ENCODE measurements at regions not wholly inside any gene's neighbourhood (a gene's known extent, or its start where the extent isn't known, plus 50 kb on each side); places are given as distances from the start of the nearest gene placed in this dataset.

DNA sequence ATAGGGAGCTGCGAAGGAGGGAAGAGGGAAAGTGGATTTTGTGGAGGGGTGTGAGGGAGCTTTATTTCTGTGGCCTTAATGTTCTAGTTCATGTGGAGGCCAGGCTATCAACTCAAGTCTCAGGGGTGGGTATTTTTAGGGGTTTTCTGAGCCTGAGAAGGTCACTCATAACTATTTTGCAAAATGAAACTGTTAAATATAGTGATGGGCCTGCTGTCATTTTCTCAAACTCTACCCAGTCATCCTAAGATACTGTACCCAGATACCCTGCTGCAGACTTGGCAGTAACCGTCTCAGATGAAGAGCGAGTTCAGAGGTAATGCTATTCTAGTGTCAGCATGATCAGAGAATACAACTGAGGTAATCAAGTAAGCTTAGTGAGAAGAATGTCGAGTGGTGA lies 545.0 kb upstream of the TBL1XR1 start:
- no peak for DNase-seq (ENCODE audit: low read depth, low spot score)

DNA sequence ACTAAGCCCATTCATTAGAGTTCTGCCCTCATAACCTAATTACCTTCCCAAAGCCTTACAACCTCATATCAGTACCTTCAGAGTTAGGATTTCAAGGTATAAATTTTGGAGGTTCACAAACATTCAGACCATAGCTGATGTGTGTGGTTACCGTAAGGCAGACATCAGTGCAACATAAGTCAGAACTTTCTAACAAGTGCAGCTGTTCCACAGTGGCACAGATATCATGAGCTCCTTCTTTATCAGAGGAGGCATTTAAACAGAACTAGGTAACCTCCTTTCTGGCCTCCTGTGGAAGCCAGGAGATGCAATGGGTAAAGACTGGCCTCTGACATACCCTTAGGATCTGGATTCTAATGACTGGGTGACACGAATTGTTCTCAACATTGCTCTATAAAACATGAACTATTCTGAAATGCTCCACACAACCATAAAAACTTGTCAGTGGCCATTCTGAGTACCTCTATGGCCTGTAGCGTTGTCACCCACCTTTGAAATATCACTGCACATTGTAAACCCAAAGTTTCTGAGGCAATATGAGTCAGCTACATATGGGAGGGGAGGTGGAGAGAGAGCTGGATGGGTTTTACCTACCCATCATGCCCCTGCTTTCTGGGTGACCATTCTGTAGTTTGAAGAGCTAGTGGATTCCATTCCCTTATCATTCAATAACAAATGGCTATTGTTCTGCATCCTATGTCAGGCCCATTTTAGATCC lies 546.0 kb upstream of the TBL1XR1 start:
- DNase-seq (ENCODE audit: low read depth, low spot score): no peak

DNA sequence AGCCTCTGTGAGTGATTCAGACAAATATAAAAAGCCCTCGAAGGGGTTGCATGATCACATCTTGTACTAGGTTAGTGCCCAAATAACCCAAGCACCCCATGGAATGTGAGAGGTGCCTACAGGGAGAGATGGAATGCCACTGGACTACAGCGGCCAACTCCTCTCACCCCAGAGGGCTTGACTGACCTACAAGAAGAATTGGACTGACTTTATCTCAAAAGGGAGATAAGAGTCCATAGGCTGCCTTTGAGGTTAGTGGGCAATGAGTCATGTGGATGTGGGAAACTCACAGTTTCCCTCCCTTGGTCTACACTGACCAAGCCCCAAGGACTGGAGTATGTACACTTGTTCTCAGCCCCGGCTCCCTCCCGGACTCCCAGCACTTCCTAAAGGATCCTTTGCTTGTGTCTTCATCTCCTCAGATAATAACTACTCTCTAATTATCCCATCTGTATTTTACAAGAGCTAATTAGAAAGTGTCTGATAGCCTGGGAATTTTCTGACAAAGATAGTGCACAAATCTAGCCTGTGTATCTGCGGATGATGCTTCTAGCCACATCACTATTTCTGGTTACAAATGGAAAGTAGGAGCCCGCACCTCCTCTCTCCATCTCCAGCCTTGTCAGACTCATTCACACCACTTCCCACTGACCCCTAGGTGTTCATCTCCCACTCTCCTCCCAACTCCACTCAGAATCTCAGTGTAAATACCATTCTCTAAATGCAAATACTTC lies 547.8 kb upstream of the TBL1XR1 start:
- no peak for DNase-seq (ENCODE audit: low read depth, low spot score)

DNA sequence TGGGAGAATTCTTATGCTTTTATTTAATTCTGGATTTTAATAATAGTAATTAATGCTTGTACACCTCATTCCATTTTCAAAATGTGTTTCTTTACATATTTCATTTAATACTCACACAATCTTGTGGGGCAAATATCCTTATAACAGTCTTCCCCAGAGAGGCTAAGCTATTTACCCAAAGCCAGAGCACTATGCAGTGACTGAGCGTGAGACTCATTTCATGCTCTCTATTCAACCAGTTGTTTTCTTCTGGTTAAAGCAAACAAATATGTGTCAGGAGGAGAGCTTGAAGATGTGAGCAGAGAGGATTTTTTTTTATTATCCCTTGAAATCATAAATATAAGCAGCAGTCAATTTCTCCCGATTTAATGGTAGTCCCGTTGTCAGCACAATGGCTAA lies 548.3 kb upstream of the TBL1XR1 start:
- no peak for DNase-seq (ENCODE audit: low read depth, low spot score)

DNA sequence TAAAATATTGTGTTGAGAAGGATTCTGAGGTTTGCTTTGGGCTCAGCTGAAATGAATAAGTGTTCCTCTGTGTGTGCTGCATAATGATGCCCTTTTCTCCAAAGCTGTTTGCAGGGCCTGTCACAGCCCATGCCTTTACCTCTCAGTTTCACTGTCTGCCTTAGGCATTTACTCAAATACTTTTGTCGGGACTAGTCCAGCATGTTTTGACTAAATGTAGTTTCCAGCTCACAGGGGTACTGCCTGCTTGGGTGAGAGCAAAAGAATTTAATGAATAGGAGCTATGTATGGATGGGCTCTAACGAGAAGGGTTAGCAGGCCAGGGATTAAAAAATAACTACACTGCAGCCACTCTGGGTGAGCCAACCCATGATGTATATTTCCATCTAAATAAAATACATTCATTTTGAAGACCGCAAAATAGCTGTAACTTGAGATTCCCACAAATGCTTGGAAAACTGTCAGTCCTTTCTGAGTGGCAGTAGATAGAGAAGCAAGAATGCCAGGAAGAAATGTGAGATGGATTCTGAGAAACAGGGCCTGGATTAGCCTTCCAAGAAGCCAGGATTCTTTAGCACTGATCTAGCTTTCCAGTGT lies 549.2 kb upstream of the TBL1XR1 start:
- no peak for DNase-seq (ENCODE audit: low read depth, low spot score)

DNA sequence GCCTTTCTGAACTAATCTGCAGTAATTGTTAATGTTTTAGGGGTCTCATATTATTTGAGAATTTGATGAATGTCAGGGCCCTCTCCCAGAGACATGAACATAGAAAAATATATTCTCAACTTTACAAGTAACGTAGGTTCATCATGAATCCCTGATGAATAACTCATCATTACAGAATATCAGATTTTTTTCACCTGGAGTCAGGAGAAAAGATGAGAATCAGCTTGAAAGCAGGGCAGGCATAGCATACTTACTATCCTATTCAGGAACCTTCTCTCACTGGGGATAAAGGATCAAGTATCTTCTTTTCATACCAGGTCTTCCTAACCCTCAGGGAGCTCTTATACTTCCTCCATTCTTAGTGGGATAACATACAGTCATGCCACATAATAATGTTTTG lies 552.6 kb upstream of the TBL1XR1 start:
- DNase-seq (ENCODE audit: low read depth, low spot score): no peak

DNA sequence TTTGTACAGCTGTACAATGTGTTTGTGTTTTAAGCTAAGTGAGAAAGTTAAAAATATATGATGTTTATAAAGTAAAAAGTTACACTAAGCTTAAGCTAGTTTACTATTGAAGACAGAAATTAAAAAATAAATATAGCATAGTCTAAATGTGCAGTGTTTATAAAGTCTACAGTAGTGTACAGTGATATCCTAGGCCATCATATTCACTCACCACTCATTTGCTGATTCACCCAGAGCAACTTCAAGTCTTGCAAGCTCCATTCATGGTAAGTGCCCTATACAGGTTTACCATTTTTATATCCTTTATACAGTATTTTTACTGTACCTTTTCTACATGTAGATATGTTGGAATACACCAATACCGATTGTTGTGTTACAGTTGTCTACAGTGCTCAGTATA lies 553.2 kb upstream of the TBL1XR1 start:
- no peak for DNase-seq (ENCODE audit: low read depth, low spot score)

DNA sequence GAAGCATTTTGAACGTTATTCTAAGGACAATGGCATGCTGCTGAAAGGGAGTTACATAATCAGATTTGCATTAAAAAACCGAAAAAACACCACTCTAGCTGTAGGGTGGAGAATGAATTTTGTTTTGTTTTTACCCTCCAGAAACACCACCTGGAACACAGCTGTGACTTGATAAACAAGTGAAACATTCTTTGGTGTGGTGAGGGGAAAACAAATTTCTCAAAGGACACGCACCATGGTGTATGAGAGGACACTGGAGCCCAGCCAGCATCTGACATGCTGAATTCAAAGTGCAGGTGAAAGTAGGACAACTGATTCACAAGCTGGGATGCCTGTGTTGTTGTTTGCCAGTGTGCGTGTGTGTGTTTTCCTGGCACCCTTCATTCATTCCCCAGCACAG lies 554.5 kb upstream of the TBL1XR1 start:
- no peak for DNase-seq (ENCODE audit: low read depth, low spot score)

DNA sequence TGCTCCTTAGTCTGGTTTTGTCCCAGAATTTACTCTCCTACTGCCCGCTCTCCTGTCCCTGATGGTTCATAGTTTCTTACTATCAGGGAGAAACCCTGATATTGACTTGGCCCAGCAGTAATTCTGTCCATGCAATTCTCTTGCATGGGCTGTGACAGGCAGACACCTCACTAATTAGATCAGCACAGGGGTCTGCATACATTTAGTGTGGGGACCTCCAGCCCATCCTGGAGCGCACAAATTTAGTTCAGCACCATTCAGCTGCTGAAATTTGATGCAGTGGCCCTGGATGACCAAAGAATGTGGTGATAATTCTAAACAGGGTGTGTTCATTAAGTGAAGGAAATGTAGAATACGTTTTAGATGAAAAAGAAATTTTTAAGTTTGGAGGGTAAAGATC lies 555.5 kb upstream of the TBL1XR1 start:
- no peak for DNase-seq (ENCODE audit: low read depth, low spot score)

DNA sequence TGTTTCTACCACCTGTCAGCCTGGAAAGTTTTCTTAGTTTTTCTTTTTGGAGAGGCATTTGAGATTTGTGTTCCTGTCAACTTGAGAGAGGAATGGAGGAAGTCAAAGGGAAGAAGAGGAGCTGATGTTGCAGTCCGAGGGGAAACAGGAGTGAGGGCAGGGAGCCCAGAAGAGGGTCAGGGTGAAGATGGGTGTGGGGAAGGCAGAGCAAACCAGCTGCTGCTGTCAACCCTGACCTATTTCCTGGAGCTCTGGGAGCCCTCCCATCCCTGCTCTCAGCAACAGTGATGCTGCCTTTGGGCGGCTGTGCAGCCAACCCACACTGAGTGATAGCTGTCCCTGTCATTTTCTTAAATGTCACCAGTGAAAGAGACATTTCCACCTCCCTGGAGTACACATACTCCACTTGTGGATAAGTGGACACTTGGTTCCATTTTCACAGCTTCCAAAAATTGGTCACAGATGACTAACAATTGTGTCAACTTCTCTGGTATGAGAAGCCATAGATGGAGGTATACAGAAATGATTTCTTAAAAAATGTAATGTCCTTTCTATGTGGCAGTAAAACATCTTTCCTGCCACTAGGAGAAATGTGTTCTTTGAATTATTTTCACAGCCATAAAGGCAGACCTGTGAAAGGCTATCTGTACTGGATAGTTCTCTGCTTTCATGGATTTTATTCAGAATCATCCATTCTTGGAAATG lies 556.3 kb upstream of the TBL1XR1 start:
- DNase-seq (ENCODE audit: low read depth, low spot score): no peak

DNA sequence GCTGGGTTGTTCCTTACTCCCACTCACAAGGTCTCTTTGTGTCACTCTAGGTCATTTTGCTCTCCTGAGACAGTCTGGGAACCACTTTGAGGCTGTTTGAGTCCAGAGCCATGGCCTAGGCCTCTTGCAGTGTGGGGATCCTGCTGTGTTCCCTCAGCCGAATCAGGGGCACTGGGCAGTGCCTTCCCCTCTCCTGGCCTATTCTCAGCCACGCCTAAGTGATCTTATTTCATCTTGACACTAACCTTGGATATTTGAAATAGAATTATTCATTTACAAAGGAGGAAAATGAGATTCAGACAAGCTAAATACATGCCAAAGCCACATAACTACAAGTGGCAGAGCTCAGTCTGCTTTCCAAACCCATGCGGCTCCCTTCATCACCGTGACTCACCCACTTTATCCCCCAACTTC lies 557.2 kb upstream of the TBL1XR1 start:
- DNase-seq (ENCODE audit: low read depth, low spot score): no peak

DNA sequence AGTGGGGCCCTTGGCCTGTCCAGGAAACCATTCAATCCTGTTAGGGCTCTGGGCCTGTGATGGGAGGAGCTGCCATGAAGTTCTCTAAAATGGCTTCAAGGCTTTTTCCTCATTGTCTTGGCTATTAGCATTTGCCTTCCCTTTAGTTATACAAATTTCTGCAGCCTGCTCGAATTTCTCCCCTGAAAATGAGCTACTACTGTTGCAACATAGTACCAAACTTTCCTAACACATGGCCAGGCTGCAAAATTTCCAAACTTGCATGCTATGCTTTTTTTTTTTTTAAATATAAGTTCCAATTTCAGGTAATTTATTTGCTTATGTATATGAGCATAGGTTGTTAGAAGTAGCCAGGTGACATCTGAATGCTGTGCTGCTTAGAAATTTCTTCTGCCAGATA lies 560.8 kb upstream of the TBL1XR1 start:
- DNase-seq (ENCODE audit: low read depth, low spot score): no peak

DNA sequence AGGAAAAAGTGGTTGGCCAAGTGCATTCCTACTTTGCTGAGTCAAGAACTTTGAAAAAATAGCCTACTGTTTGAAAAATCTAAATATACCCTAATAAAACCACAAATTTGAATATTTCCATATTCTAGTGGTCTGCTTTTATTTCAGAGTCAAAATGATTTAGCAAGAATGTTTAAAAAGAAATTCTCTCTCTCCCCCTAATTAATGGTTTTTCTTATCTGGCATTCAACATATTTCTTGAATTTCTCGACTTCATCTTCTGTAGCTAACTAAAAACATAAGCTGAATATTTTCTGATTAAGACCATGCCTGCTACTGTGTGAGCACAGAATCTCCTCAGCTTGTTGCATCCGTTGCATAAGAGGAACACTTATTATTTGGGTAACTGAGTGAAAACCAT lies 563.5 kb upstream of the TBL1XR1 start:
- no peak for DNase-seq (ENCODE audit: low read depth, low spot score)

DNA sequence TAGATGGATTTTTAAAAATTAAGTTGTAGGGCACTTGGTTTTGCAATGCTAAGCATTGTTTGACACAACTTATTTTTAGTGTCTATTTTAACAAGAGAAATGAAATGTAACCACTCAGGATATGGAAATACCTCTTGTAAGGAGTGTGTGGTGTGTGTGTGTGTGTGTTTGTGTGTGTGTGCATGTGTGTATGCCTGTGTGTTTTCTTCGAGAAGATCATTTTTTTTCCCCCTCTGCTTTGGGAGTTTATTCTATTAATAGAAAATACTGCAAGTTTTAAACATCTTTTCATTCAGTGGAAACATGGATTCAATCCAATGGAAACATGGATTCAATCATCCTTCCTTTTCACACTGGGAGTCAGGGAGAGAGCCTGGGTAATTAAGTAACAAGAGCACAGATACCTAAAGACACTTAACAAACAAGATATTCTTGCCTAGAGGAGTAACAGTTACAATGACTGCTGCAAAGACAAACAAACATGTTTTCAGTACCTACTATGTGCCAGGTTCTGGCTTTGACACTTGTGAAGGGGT lies 567.2 kb upstream of the TBL1XR1 start:
- DNase-seq (ENCODE audit: low read depth, low spot score): no peak

DNA sequence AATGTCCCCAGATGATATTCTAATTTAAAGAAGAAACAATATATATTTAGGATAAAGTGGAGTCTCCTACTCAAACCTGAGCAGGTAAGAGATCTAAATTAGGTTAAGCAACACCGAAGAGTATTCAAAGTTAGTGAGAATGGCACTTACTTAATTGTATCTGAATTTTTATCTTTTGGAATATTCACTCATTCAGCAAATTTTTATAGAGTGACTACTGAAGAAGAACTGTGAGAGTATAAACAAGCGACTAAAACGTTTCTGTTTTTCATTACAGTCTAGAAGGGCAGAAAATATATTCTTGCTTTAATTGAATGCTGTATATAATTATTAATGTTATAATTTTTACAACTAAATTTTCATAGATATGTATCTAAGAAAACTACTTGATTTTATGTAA lies 567.7 kb upstream of the TBL1XR1 start:
- no peak for DNase-seq (ENCODE audit: low read depth, low spot score)

DNA sequence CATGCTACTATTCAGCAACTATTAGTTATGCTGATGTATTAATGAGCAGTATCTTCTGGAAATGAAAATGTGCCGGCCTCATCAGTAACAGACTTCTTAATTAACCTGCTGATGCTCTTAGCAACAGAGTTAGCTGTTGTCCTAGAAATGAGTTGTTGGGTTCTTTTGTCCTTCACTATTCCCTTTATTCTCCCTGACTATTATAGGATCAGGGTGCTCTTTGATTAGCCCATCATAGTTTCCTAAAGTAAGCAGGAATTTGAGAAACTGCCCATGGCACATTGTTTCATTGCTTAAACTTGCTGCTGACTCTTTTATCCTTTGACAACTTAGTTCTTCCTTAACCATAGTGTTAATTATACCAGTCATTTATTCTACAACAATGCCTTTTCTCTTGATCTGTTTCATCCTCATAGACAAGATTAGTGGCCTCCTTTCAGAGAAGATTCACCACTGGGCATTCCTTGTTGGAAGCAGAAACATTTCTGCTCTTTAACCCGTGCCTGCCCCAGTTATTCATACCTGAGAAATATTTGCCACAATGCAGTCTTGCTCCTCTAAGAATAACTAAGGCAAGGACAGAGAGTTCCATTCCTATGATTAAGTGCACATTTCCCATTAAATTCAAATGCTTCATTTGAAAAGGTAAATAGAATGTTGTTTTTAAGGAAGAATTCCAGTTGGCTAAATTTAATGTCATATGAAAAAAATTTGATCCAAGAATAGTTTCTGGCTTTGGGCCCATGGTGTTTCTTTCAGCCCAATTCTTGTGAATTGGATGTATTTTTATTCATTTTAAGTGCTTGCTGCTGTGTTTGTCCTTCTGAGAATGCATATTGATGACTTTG lies 573.3 kb upstream of the TBL1XR1 start:
- DNase-seq (ENCODE audit: low read depth, low spot score): no peak

DNA sequence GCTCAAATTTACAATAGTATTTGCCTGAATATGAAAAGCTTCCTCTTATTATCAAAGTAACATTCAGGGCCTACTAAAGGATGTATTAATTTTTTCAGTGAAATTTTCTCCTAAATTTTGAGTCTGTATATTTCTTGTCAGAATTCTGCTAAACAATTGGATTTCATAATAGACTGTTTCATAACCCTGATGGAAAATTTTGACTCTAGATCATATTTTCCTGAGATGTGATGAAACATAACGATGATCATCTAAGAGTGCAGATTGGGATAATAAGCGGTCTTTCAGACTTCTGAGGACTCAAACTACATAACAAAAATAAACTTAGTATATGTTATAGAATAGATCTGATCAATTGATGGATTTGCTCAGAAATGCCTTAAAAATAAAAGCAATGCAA lies 574.5 kb upstream of the TBL1XR1 start:
- DNase-seq (ENCODE audit: low read depth, low spot score): no peak

DNA sequence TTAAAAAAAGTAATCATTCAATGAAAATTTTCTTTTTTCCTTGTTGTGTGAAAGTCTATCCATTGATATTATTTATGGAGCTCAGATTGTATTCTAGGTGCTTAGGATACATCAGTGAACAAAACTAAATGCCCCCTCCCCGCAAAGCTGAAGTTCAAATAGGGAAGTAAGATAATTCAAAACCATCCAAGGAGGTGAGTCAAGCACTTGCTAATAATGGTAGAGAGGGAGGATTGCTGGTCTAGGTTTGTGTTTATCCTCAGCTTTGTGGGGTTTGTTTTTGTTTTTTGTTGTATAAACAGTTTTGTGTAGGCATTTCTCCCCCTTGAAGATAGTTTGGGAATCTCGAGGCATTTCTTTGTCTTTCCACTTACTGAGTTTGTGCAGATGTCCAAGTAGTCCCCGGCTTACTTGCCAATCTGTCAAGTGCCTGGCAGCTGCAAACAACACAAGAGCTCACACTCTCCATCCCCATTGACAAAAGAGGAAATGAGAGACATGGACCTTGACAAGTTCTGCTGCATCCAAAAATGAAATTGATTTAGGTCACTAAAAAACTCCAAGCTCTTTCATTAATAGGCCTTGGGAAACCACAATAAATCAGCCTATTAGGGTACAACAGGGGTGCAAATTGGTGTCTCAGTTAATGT lies 575.8 kb upstream of the TBL1XR1 start:
- DNase-seq (ENCODE audit: low read depth, low spot score): no peak

DNA sequence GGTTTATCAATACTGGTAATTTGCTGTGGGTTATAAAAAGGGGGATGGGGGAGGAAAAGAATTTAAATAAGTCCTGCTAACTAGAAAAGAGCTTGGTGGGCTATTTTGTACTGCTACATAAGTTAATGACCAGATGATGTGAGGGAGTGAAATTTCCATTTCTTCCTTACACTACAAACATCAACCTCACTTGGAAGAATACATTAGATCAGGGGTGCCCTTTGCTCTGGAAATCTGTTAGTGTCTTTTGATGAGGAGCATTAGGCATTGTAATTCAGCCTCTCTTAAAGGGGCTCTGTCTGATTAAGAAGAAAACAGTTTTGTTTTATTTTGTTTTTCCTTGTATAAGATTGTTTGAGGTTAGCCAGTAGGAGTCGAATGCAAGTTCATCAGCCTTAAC lies 576.4 kb upstream of the TBL1XR1 start:
- no peak for DNase-seq (ENCODE audit: low read depth, low spot score)

DNA sequence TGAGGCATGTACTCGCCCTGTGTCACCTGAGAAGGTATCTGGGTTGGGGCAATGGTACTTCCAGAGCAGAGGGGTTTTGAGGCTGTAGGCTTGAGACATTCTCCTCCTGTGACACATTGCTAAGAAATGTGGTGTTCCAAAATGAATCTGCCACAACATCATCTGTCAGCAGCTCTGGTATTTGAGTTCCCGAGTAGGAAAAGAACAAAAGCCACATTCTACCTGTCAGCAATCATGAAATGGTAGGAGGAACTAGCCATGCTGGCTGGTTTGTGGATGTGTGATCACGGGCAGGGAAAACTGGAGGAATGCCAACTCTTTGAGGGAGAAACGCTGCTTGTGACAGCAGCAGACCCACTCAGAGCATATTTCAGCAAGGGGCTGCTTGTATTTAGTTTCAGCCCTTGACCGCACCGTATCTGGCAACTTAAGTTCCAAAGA lies 579.4 kb upstream of the TBL1XR1 start:
- DNase-seq (ENCODE audit: low read depth, low spot score): peak; percentile 59

DNA sequence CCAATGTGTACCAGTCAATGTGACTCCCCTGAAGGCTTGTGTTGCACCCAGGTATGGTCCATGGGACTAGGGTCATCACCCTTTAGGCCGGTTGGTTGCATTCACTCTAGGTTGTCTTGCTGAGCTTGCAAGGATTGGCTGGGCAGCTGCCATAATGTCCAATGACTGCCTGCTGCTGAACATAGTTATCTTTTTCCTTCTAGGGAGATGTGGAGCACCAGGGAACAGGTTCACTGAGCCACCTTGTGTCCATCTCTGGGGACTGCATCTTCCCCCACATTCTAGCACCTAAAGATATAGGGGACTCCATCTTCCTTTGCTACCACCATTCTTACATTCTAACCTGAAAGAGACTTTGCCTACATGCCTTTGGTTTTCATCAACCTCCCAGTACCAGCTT lies 580.4 kb upstream of the TBL1XR1 start:
- DNase-seq (ENCODE audit: low read depth, low spot score): no peak
